ENCODE measurements at regions not wholly inside any gene's neighbourhood (a gene's known extent, or its start where the extent isn't known, plus 50 kb on each side); places are given as distances from the start of the nearest gene placed in this dataset.

GRCh38 chr15:81516461-81516860, 142.4 kb upstream of the TMC3 start:
- TF ChIP-seq, protein P1, sequence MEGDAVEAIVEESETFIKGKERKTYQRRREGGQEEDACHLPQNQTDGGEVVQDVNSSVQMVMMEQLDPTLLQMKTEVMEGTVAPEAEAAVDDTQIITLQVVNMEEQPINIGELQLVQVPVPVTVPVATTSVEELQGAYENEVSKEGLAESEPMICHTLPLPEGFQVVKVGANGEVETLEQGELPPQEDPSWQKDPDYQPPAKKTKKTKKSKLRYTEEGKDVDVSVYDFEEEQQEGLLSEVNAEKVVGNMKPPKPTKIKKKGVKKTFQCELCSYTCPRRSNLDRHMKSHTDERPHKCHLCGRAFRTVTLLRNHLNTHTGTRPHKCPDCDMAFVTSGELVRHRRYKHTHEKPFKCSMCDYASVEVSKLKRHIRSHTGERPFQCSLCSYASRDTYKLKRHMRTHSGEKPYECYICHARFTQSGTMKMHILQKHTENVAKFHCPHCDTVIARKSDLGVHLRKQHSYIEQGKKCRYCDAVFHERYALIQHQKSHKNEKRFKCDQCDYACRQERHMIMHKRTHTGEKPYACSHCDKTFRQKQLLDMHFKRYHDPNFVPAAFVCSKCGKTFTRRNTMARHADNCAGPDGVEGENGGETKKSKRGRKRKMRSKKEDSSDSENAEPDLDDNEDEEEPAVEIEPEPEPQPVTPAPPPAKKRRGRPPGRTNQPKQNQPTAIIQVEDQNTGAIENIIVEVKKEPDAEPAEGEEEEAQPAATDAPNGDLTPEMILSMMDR (IDR thresholded peaks at IDR 0.05; ENCODE audit: borderline replicate concordance), result no peak
- intact Hi-C loops (cut with micrococcal nuclease), result no loop called here
- no peak for DNase-seq

DNA sequence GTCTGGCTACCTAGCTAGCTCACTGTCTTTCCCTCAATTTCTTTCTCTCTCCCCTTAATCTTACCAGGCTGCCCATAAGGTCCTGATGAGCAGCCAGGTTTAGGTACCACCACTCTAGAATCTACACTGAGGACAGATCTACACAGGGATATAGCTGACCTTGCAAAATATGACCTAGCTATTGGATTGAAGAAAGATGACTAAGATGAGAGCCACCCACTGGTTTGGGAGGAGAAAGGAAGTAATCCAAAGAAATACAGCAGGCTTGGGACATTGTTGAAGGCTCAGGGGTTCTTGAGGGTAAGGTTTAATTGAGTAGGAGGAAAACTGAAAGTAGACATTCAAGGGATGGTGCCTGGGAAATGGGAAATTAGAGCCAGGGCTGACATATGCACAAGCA, 142.0 kb upstream of the TMC3 start:
- no peaks in the 10 kb centered on the region for H3K27me3 ChIP-seq (ENCODE audit: low read depth)
- H3K9me3 ChIP-seq (replicated peaks), result no peaks in the 10 kb centered on the region
- no peak for DNase-seq
- intact Hi-C loops (cut with micrococcal nuclease), result no loop called here
- TF ChIP-seq, protein P1 (IDR thresholded peaks at IDR 0.05; ENCODE audit: borderline replicate concordance), result no peak
- H3K36me3 ChIP-seq, result no peaks in the 10 kb centered on the region
- no peak overlapping the region for H3K4me3 ChIP-seq
- no peak overlapping the region for H3K27ac ChIP-seq (replicated peaks)
- no peaks in the 10 kb centered on the region for H3K4me1 ChIP-seq

More at GRCh38 chr15:81516461-81516860, 142.4 kb upstream of the TMC3 start:
- no peaks in the 10 kb centered on the region for H3K4me1 ChIP-seq
- H3K4me3 ChIP-seq, result no peak overlapping the region
- no peaks in the 10 kb centered on the region for H3K27me3 ChIP-seq (ENCODE audit: low read depth)
- no peaks in the 10 kb centered on the region for H3K36me3 ChIP-seq
- H3K9me3 ChIP-seq (replicated peaks), result no peaks in the 10 kb centered on the region
- no peak overlapping the region for H3K27ac ChIP-seq (replicated peaks)

- intact Hi-C loops (cut with micrococcal nuclease), result no loop called here
- Histone ChIP-seq H3K27ac (replicated peaks) (no peak overlapping the region), H3K36me3 (no peaks in the 10 kb centered on the region), H3K4me3 (no peak overlapping the region), H3K9me3 (replicated peaks) (no peaks in the 10 kb centered on the region), H3K4me1 (no peaks in the 10 kb centered on the region), H3K27me3 (ENCODE audit: low read depth) (no peaks in the 10 kb centered on the region)
- DNase-seq, result no peak
- TF ChIP-seq, protein P1 (IDR thresholded peaks at IDR 0.05; ENCODE audit: borderline replicate concordance), result no peak
Measured at GRCh38 chr15:81514725-81515124, 140.7 kb upstream of the TMC3 start.

DNA sequence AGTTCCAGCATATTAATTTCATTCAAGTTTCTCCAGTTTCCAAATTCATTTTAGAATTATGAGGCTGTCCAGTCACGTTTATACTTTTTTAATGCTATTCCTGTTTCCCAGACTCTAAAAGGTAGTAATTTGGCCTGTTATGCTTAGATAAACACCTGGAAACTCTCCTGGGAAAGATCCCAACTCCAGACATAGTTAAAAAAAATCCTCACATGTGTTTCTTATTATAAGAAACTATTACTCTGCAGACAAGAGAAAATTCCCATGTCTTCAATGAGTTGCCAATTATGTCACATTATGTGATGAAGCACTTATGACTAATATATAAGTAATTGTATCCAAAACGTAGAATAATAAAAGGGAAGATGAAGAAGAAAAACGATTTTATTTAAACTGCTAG, 137.1 kb upstream of the TMC3 start:
- DNase-seq, result no peak
- Histone ChIP-seq H3K36me3 (no peaks in the 10 kb centered on the region), H3K9me3 (replicated peaks) (no peaks in the 10 kb centered on the region), H3K4me3 (no peak overlapping the region), H3K27me3 (ENCODE audit: low read depth) (no peaks in the 10 kb centered on the region), H3K4me1 (no peaks in the 10 kb centered on the region), H3K27ac (replicated peaks) (no peak overlapping the region)
- intact Hi-C loops (cut with micrococcal nuclease), result no loop called here
- TF ChIP-seq, protein P1 (IDR thresholded peaks at IDR 0.05; ENCODE audit: borderline replicate concordance), result no peak

- no peaks in the 10 kb centered on the region for H3K9me3 ChIP-seq (replicated peaks)
- no peak overlapping the region for H3K4me3 ChIP-seq
- intact Hi-C loops (cut with micrococcal nuclease), result no loop called here
- TF ChIP-seq, protein P1 (IDR thresholded peaks at IDR 0.05; ENCODE audit: borderline replicate concordance), result no peak
- no peak overlapping the region for H3K27ac ChIP-seq (replicated peaks)
- no peaks in the 10 kb centered on the region for H3K4me1 ChIP-seq
- no peaks in the 10 kb centered on the region for H3K36me3 ChIP-seq
- no peaks in the 10 kb centered on the region for H3K27me3 ChIP-seq (ENCODE audit: low read depth)
- DNase-seq, result no peak
Measured at GRCh38 chr15:81507831-81508230, 133.8 kb upstream of the TMC3 start.

DNA sequence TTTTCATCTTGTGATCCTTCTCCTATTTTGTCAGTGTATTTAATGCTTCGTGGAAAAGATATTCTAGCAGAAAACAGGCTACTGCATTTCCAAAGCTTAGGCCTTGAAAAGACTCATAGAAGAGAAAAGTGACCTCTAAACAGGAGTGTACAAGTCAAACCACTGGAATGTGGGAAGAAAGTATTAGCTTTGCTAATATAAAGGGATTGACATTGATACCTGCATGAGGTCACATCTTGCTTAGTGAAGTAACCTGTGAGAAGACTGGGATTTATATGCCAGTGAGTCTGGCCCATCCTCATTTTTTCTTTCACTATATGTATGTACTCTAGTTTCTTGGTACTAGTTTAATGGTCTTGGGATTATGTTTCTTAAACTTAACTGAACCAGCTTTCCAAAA, 132.9 kb upstream of the TMC3 start:
- TF ChIP-seq, protein P1 (IDR thresholded peaks at IDR 0.05; ENCODE audit: borderline replicate concordance), result no peak
- intact Hi-C loops (cut with micrococcal nuclease), result no loop called here
- H3K27ac ChIP-seq (replicated peaks), result no peak overlapping the region
- H3K36me3 ChIP-seq, result no peaks in the 10 kb centered on the region
- no peak overlapping the region for H3K4me3 ChIP-seq
- no peaks in the 10 kb centered on the region for H3K27me3 ChIP-seq (ENCODE audit: low read depth)
- H3K9me3 ChIP-seq (replicated peaks), result no peaks in the 10 kb centered on the region
- DNase-seq, result no peak
- H3K4me1 ChIP-seq, result no peaks in the 10 kb centered on the region
